ENCODE measurements at regions not wholly inside any gene's neighbourhood (a gene's known extent, or its start where the extent isn't known, plus 50 kb on each side); places are given as distances from the start of the nearest gene placed in this dataset.
"Not testable (repeated sequence)": the region's sequence is repeated elsewhere in the genome, so short reads cannot be mapped to it uniquely, and the experiment has no call there.

GRCh38 chr9:62833323-62834200, 1643.7 kb downstream of the SPATA31A7 start:
- not testable (repeated sequence) for DNase-seq (ENCODE audit: low read depth)

- not testable (repeated sequence) for DNase-seq (ENCODE audit: low read depth)
These were observed 1647.5 kb downstream of the SPATA31A7 start for GRCh38 chr9:62837254-62837911.

- peak; percentile 93 for DNase-seq (ENCODE audit: low read depth)
These were observed 1648.3 kb downstream of the SPATA31A7 start for GRCh38 chr9:62838024-62838718.

GRCh38 chr9:62839168-62839567, 1649.3 kb downstream of the SPATA31A7 start:
- not testable (repeated sequence) for DNase-seq (ENCODE audit: low read depth)

- not testable (repeated sequence) for DNase-seq (ENCODE audit: low read depth)
These were observed 1653.3 kb downstream of the SPATA31A7 start for GRCh38 chr9:62843145-62843544.

GRCh38 chr9:62843706-62844290, 1654.0 kb downstream of the SPATA31A7 start:
- DNase-seq (ENCODE audit: low read depth): not testable (repeated sequence)

GRCh38 chr9:62844681-62845185, 1654.9 kb downstream of the SPATA31A7 start:
- DNase-seq (ENCODE audit: low read depth): not testable (repeated sequence)

- DNase-seq (ENCODE audit: low read depth): not testable (repeated sequence)
These were observed 1658.4 kb downstream of the SPATA31A7 start for GRCh38 chr9:62848258-62848657.

GRCh38 chr9:62849991-62850390, 1660.2 kb downstream of the SPATA31A7 start:
- not testable (repeated sequence) for DNase-seq (ENCODE audit: low read depth)

- DNase-seq (ENCODE audit: low read depth): not testable (repeated sequence)
These were observed 1667.4 kb downstream of the SPATA31A7 start for GRCh38 chr9:62857280-62857679.

- not testable (repeated sequence) for DNase-seq (ENCODE audit: low read depth)
These were observed 1668.4 kb downstream of the SPATA31A7 start for GRCh38 chr9:62858240-62858639.

GRCh38 chr9:62860939-62861860, 1671.4 kb downstream of the SPATA31A7 start:
- not testable (repeated sequence) for DNase-seq (ENCODE audit: low read depth)

- not testable (repeated sequence) for DNase-seq (ENCODE audit: low read depth)
These were observed 1672.3 kb downstream of the SPATA31A7 start for GRCh38 chr9:62862180-62862579.

GRCh38 chr9:62863319-62863718, 1673.5 kb downstream of the SPATA31A7 start:
- not testable (repeated sequence) for DNase-seq (ENCODE audit: low read depth)

- DNase-seq (ENCODE audit: low read depth): not testable (repeated sequence)
These were observed 1674.0 kb downstream of the SPATA31A7 start for GRCh38 chr9:62863867-62864266.

- DNase-seq (ENCODE audit: low read depth): not testable (repeated sequence)
These were observed 1674.9 kb downstream of the SPATA31A7 start for GRCh38 chr9:62864481-62865469.

- DNase-seq (ENCODE audit: low read depth): not testable (repeated sequence)
These were observed 1679.2 kb downstream of the SPATA31A7 start for GRCh38 chr9:62869061-62869460.

- not testable (repeated sequence) for DNase-seq (ENCODE audit: low read depth)
These were observed 1681.9 kb downstream of the SPATA31A7 start for GRCh38 chr9:62871765-62872164.

- DNase-seq (ENCODE audit: low read depth): not testable (repeated sequence)
These were observed 1684.4 kb downstream of the SPATA31A7 start for GRCh38 chr9:62874213-62874612.
